ENCODE measurements at regions not wholly inside any gene's neighbourhood (a gene's known extent, or its start where the extent isn't known, plus 50 kb on each side); places are given as distances from the start of the nearest gene placed in this dataset.
"Not testable (repeated sequence)": the region's sequence is repeated elsewhere in the genome, so short reads cannot be mapped to it uniquely, and the experiment has no call there.

DNA sequence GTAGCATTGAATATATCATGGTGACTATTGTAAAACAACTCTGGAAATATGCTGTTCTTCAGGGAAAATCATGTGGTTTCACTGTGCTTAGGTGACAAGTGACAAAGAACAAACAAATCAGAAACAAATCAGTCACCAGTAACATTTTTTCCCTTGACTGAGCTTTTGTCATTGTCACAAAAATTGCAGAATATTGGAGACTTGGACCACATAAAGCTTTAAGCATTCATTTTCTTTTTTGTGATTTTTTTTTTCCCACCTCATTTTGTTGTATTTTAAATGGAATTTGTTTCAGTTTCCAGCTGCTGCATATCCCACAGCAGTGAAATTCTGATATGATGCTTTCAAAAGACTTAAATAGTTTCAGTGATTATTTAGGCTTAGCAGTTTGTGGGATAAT lies 1088.4 kb downstream of the OTOL1 start:
- no peak for DNase-seq

DNA sequence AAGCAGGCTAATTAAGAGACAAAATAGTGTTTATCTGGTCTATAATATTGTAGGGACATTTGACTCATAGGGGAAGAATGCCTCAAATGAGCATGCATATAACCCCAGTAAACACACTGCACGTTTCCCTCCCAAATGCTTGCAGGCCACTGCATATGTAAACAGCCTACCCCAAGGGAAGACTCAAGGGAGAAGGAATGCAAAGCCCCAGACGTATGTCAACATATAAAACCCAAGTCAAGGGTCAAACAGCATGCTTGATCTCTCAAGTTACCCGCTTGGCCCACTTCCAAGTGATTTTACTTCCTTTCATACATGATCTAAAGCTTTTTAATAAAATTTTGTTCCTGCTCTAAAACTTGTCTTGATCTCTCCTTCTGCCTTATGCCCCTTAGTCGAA lies 1090.0 kb downstream of the OTOL1 start:
- no peak for DNase-seq

DNA sequence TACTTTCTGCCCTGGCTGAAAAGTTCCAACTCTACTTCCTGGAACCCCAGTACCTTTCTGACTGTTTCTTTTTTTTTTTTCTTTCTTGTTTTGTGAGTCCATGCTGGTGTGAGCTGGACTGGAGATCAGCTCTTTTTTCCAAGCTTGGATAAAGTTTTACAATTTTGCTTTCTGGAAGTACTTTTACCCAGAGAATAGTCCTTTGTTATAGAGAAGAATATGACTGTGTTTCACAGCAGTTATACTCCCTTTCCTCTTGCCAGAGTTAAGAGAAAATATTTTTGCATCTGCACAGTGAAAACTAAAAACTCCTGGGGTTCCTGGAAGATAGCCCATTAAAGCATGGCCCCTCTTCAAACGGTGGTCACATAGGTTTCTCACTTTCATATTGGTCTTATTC lies 1100.6 kb downstream of the OTOL1 start:
- DNase-seq = no peak

DNA sequence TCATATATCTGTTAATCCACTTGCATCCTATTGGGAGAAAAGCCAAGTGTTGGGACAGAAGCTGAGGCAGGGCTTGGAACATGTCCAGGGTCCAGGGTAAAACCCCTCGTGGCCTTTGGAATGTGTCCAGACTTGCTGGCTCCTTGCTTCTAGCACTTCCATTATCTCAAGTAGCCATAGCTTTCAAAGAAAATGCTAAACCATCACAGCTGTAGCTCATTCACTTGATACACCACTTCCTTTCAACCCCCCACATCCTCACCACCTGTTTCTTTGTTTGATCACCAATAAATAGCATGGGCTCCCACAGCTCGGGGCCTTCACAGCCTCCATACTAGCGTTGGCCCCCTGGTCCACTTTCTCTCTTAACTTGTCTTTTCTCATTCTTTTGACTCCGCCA lies 1101.9 kb downstream of the OTOL1 start:
- DNase-seq = not testable (repeated sequence)

DNA sequence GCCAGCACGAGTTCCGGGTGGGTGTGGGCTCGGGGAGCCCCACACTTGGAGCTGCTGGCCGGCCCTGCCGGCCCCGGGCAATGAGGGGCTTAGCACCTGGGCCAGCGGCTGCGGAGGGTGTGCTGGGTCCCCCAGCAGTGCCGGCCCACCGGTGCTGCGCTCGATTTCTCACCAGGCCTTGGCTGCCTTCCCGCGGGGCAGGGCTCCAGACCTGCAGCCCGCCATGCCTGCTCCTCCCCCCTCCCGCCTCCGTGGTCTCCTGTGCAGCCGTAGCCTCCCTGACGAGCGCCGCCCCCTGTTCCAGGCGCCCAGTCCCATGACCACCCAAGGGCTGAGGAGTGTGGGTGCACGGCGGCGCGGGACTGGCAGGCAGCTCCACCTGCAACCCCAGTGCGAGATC lies 1103.1 kb downstream of the OTOL1 start:
- not testable (repeated sequence) for DNase-seq

DNA sequence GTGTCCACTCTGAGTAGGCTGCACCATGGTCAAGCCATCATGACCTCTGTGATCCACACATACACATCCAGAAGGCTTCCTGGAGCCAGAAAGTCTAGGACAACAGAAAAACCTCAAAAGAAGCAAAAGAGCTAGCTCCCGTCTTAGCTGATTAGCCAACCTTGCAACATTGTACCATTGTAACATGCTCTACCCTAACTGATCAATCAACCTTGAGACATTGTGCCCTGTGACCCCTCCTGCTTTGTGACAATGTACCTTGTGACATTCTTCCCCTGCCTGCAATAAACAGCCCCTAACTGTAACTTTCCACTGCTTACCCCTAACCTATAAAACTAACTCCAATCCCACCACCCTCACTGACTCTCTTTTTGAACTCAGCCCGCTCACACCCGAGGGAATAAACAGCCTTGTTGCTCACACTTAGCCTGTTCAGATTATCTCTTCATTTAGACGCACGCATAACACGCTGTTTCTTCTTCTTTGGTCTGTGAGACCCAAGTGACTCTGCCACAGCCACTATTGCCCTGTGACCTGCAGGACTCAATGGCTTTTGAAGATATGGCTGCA lies 1104.6 kb downstream of the OTOL1 start:
- DNase-seq = no peak

DNA sequence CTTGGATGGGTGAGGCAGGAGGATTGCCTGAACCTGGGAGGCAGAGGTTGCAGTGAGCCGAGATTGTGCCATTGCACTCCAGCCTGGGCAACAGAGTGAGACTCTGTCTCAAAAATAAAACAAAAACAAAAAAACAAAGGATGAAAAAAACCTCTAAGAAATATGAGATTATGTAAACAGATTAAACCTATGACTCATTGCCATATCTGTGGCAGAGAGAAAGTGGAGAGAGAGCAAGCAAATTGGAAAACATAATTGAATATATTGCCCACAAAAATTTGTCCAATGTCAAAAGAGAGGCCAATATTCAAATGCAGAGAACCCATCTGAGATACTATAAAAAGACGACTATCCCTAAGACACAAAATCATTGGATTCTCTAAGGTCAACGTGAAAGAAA lies 1106.0 kb downstream of the OTOL1 start:
- DNase-seq = no peak

DNA sequence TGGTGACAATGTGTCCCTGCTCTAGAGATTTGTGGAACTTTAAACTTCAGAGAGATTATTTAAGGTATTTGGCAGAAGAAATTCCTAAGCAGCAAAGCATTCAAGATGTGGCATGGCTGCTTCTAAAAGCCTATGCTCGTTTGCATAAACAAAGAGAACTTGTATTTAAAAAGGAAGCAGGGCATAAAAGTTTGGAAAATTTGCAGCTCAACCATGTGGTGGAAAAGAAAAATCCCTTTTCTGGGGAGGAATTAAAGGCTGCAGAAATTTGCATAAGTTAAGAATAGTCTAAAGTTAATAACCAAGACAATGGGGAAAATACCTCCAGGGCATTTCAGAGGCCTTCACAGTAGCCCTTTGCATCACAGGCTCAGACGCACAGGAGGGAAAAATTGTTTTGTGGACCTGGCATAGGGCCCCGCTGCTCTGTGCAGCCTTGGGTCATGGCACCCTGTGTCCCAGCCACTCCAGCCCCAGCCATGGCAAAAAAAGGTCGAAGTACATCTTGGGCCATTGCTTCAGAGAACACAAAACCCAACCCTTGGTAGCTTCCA lies 1109.1 kb downstream of the OTOL1 start:
- no peak for DNase-seq

DNA sequence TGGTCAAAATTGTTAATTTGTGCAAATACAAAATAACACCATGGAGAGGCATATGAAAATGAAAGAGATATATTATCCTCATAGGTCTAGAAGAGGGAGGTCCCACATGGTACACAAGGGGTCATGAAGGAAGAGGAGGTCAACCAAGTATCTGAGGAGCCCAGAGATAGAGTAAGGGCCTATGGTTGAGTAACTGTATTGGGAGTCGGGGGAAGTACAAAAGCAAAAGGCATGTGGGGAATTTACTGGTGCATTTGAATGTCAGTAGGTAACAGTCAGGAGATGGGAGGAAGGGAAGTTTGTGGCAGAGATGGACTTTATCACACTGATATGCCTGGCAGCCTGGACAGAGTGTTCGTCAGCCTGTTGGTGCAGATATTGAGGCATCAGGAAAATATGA lies 1113.7 kb downstream of the OTOL1 start:
- no peak for DNase-seq

DNA sequence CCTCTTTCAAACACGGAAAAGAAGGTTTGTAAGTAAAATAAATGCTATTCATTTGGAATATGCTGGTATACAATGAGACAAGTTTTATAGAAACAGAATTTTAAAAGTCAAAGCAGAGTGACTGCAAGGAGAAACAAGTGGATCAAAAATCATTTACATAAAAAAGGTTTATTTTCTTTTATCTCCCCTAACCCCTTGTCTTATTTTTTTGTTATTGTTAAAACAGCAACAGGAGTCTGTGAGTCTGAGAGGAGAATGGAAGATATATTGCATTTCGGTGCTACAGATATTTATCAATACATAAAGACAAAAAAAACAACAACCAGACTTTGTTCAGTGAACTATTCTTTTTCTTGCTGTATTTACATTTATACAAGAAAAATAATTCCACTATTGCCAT lies 1116.4 kb downstream of the OTOL1 start:
- no peak for DNase-seq

DNA sequence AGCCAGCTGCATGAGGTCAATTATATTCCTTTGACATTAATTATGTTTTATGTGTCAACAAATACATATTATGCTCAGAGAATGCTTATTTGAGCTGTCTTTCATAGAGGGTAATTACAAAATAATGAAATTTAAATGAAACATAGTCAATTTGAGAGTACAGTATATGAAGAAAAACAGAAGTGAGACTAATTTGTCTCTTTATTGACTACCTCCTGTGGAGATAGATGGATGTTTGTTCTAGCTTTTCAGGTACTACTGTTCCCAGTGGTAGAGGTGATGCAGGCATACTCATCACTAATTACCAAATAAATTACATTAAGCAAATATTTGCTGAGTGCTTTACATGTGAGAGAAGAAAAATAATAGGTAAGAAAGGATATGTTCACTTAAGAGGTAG lies 1129.6 kb downstream of the OTOL1 start:
- no peak for DNase-seq

DNA sequence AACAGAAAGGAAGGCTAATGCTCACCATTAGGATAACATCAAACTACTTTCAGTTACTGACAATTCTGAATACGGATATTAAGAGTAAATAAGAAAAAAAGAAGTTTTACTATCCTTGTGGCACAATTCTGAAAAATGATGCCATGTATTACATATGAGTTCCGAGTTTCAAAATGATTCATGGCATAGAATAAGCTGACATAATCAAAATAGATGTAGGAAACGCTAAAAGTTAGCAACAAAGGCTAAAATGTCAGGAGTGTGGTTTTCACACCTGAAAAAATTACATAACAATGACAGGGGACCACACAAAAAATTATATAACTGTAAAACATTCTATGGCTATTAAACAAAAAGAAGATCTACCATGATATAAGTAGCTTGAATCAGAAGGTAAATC lies 1131.9 kb downstream of the OTOL1 start:
- no peak for DNase-seq

DNA sequence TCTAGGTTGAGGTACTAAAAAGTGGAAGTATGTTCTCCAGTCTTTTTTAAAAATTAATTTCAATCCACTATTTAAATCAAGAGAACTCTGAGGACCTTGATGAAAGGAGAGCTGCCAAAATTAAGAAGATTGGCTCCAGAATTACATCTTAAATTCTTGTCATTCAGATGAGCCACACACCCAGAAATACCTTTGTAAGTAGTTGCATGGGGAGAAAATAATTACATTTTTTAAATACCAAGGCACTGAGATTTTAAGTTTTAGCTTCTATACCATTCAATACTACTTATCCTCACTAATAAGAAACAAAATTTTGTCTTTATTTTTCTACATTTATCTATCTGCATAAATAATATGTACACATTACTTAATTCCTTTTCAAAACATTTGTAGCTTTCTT lies 1132.8 kb downstream of the OTOL1 start:
- no peak for DNase-seq

DNA sequence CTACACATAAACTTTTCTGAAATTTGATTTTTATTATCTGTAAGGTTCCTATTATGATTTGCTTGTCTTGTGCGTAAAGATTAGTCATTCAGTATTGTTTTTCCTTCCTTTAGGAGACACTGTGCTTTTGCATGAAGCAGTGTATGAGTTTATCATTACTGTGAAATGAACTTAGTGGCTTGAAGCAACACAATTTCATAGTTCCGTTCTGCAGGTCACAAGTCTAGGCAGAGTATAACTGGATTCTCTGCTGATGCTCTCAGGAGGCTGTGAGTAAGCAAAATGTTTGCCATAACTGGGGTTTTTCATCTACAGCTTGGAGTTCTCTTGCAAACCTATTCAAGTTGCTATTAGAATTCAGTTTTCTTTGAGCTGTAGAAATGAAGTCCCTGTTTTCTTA lies 1136.1 kb downstream of the OTOL1 start:
- DNase-seq = no peak

DNA sequence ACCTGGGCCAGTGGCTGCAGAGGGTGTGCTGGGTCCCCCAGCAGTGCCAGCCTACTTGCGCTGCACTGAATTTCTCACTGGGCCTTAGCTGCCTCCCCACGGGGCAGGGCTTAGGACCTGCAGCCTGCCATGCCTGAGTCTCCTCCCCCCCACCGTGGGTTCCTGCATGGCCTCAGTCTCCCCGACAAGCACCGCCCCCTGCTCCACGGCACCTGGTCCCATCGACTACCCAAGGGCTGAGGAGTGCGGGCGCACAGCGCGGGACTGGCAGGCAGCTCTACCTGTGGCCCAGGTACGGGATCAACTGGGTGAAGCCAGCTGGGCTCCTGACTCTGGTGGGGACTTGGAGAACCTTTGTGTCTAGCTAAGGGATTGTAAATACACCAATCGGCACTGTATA lies 1143.6 kb downstream of the OTOL1 start:
- not testable (repeated sequence) for DNase-seq

DNA sequence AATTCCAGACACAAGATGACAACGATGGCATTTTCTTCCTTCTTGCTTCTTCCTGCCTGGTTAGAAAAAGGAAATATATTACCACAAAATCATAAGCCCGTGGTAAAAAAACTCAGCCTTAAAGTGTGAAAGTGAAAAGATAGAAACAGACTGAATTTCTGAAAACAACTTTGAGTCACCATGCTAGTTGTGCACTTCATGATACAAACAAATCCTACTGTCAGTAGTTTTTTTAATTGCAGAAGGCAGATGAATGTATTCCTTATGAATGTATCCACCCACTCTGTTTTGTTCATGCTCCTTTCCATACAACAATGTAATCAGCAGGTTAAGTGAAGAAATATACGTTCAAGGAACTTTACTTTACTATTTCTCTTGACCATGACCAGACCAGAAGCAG lies 1144.7 kb downstream of the OTOL1 start:
- DNase-seq = no peak

DNA sequence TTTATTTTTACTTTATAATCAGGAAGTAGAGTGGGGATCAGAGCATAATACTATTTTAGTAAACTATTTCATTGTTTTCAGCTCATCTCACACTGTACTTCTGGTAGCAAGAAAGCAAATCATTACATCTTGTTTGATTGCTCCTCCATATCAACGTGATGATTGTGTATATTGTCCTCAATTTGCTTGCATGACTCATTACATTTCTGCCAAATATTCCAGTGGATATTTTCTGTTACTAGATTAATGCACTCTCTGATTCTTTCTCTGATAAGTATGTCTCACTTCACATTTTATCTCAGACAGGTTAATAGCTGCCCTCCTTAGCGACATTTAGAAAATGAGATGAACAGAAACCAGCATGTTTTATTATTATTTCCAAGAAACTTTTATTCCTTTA lies 1145.3 kb downstream of the OTOL1 start:
- no peak for DNase-seq

DNA sequence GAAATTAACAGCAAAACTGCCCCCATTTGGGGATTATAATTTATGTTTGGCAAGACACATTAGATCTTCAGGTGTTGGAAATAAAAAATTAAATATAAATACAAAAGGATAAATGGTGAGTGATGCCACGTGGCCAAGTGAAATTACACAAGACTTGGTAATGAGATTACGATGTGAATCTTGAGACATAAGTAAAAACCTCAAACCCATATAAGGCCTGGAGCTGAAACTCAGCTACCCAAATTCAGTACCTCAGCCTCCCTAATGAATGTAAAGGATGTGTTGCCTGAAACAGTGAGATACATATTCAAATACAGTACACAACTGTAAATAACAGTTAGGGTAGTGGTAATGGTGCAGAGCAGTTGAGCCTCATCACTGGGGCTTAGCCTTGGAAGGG lies 1146.6 kb downstream of the OTOL1 start:
- no peak for DNase-seq

DNA sequence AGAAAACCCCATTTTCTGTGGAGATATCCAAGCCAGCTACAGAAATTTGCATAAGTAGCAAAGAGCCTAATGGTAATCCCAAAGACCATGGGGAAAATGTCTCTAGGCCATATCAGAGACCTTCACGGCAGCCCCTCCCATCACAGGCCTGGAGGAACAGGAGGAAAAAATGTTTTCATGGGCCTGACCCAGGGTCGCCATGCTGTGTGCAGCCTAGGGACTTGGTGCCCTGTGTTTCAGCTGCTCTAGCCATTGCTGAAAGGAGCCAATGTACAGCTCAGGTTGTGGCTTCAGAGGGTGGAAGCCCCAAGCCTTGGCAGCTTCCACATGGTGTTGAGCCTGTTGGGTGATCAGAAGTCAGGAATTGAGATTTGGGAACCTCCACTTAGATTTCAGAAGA lies 1150.7 kb downstream of the OTOL1 start:
- no peak for DNase-seq

DNA sequence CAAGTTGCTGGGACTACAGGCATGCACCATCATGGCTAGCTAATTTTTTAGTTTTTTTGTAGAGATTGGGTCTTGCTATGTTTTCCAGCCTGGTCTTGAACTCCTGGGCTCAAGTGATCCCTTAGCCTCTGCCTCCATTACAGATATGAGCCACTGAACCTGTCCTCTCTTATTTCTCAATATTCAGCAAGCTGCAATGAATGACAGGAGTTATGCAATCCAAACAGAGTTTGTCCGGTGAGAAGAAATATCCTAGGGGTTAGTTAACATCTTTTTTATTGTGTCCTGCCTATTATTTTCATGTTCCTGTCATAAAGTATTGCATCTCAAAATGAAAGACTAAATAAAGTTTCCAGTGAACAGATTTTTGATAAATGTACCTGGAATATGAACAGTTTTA lies 1161.4 kb downstream of the OTOL1 start:
- DNase-seq = no peak

DNA sequence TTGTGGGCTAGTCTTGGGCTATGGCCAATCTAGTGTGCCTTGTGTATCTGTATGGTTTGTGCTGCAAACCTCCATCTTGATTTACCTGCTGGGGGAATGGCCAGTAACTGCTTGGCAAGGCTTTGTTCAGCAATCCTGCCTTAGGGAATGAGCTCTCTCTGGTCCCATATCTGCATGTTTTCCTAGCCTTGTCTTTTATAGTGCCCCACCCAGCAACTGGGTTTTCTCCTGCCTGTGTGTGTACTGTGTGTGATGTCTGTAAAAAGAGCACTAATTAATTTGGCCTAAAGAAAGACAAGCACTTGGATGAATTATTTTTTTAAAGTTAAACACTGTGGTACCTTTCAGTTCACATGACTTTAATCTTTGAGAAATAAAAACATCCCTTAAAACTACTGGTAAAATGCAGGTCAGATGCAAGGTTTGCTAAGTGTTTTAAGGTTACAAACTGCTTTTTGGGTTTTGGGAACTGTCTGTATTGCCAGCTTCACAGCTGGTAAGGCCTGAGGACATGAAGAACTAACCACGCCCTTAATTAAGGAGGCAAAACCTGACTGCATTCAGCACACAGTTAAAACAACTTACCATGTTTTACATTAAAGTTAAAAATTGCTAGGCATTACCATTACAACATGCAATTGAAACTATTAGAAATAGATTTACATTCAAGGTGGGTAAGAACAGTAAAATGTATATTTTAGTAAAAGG lies 1169.2 kb downstream of the OTOL1 start:
- no peak for DNase-seq

DNA sequence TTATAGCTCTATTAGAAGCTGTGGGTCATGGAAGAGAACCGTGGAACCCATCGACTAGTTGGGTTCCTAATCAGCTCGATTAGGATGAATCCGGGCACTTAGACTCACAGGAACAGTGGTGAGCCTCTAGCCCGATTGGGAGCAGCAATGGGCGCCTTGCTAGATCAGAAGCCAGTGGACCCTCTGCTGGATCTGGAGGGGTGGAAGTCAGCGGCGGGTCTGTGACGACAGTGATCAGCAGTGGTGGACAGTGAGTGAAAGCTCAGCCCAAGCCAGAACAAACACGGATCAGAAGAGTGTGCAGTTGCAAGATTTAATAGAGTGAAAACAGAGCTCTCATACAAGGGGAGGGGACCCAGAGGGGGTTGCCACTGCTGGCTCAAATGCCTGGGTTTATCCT lies 1170.2 kb downstream of the OTOL1 start:
- no peak for DNase-seq

DNA sequence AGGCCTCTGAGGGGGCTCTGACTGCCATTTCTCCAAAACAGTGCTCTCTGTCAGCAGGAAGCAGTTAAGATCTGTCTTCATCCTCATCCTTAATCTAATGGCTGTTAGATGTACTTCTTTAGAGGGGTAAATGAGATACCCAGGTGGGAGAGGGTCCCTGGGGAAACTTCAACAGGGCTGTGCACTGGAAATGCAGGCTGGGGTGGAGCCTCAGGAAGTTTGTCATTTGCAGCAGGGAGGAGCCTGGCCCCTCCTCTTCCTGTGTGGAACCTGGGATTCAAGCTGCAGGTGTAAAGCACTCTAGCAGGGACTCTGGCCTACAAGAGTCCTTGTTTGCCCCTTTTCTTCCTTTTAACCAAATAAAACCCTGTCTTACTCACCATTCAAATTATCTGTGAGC lies 1173.6 kb downstream of the OTOL1 start:
- no peak for DNase-seq

DNA sequence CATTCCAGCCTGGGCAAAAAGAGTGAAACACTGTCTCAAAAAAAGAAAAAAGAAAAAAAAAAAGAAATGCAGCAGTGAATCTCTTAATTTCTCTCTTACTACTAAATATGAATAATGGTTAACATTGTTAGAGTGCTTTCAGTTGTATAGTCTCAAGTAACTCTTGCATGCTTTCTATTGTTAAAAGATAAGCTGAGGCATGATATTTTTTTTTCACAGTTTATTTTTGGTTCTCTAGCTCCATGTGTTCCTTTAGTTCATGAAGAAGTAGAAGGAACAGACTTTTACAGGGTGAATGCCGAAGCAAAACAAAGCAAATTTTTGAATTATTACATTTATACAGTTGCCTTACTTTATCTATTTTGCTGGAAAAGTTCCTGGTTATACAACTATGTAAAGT lies 1180.9 kb downstream of the OTOL1 start:
- DNase-seq = no peak

DNA sequence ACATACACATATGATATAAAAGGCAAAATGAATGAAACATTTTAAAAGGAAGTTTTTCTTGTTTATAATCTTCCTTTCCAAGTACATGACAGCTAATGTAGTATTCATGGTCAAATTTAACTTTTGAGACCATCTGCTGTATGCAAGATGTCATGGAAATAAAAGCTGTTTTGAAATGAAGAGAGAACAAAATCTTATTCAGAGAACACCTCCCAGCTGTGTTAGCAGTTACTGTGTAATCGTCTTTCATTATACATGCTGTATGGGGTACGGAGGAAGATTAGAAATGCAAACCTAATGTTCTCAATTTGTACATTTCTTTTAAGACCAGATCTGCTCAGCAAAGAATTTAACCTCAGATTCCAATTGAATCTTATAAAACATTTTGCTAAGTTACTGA lies 1182.3 kb downstream of the OTOL1 start:
- no peak for DNase-seq

Data from suppressor macrophage treated with lipopolysaccharide for 4 hours (primary cell).